Keratinocyte (primary cell): ENCODE measurements at regions not wholly inside any gene's neighbourhood (a gene's known extent, or its start where the extent isn't known, plus 50 kb on each side); places are given as distances from the start of the nearest gene placed in this dataset.

Experiments used
- CTCF ChIP-seq, 3 experiments: IDR thresholded peaks in 1 of 3; conservative IDR thresholded peaks in 1 of 3; optimal IDR thresholded peaks in 1 of 3; 2 replicates in 2 of 3; 3 replicates in 1 of 3; pipeline versions ENCODE3 to v1.5.1; 2011; ENCODE audit warnings: low read length in 3 of 3, mild to moderate bottlenecking in 3 of 3, moderate library complexity in 2 of 3, control low read depth in 1 of 3, inconsistent platforms in 1 of 3; ENCODE audit not compliant: insufficient read depth in 2 of 3; ENCODE audit errors: extremely low read depth in 1 of 3
- EZH2 ChIP-seq: IDR thresholded peaks from one replicate; pipeline ENCODE4 v1.6.1; 2012; ENCODE audit warnings: inconsistent platforms, mild to moderate bottlenecking, low read length, moderate library complexity

GRCh38 chr13:73714522-73714921 lies 419.7 kb downstream of the KLF12 start:
- TF ChIP-seq CTCF (optimal IDR thresholded peaks at IDR 0.05 in 1 of 3, IDR thresholded peaks at IDR 0.05 in 1 of 3, conservative IDR thresholded peaks at IDR 0.05 in 1 of 3; ENCODE audit: extremely low read depth in 1 of 3, insufficient read depth in 2 of 3, low read length in 3 of 3) (no peak), EZH2 (no peak)
